OCI-LY1 (cell line): ENCODE measurements at regions not wholly inside any gene's neighbourhood (a gene's known extent, or its start where the extent isn't known, plus 50 kb on each side); places are given as distances from the start of the nearest gene placed in this dataset.

ENCODE experiments used
- H2AFZ ChIP-seq: fragments of 200-600 bp; sonication (generic), shearing (Covaris generic); 2 replicates; pipeline ENCODE4 v1.6.0; 2014; ENCODE audit warnings: antibody characterized with exemption, mild to moderate bottlenecking, low read length
- H3F3A ChIP-seq: fragments of 200-600 bp; sonication (generic), shearing (Covaris generic); 2 replicates; pipeline ENCODE4 v1.6.0; 2014; ENCODE audit warnings: mild to moderate bottlenecking, antibody characterized with exemption, low read length, moderate library complexity; ENCODE audit not compliant: insufficient read depth
- H3K27ac ChIP-seq: fragments of 200-600 bp; sonication (generic); 2 replicates; pipeline ENCODE4 v1.5.1; 2014; ENCODE audit warnings: low read length, mixed run types, mild to moderate bottlenecking, low read depth; ENCODE audit not compliant: poor library complexity, severe bottlenecking
- H3K27me3 ChIP-seq: fragments of 200-600 bp; sonication (generic); 2 replicates; pipeline ENCODE4 v1.6.0; 2014; ENCODE audit warnings: antibody characterized with exemption, mild to moderate bottlenecking, low read length, moderate library complexity; ENCODE audit not compliant: insufficient read depth
- H3K36me3 ChIP-seq: fragments of 200-600 bp; sonication (generic); 2 replicates; pipeline ENCODE4 v1.6.1; 2014; ENCODE audit warnings: mild to moderate bottlenecking, antibody characterized with exemption, low read length, moderate library complexity, mixed read lengths; ENCODE audit not compliant: insufficient read depth
- H3K4me1 ChIP-seq: fragments of 200-600 bp; sonication (generic); 2 replicates; pipeline ENCODE4 v1.5.1; 2014; ENCODE audit warnings: mild to moderate bottlenecking, low read length, moderate library complexity; ENCODE audit not compliant: insufficient read depth, severe bottlenecking
- H3K4me2 ChIP-seq: fragments of 200-600 bp; sonication (generic), shearing (Covaris generic); 2 replicates; pipeline ENCODE4 v1.6.1; 2014; ENCODE audit warnings: low read length
- H3K4me3 ChIP-seq: fragments of 200-600 bp; sonication (generic); 2 replicates; pipeline ENCODE4 v1.5.1; 2014; ENCODE audit warnings: low read length, low read depth, mild to moderate bottlenecking, mixed read lengths; ENCODE audit not compliant: poor library complexity, severe bottlenecking
- H3K79me2 ChIP-seq: fragments of 200-600 bp; shearing (Covaris generic); 2 replicates; pipeline ENCODE4 v1.6.1; 2016; ENCODE audit warnings: mixed run types, low read length, mixed read lengths; ENCODE audit not compliant: insufficient read depth
- H3K9ac ChIP-seq: fragments of 200-600 bp; sonication (generic), shearing (Covaris generic); 2 replicates; pipeline ENCODE4 v1.6.1; 2014; ENCODE audit warnings: mild to moderate bottlenecking, low read length, mixed read lengths
- H3K9me2 ChIP-seq: fragments of 200-600 bp; sonication (generic), shearing (Covaris generic); 2 replicates; pipeline ENCODE4 v1.6.1; 2014; ENCODE audit warnings: low read depth, mild to moderate bottlenecking, low read length, mixed read lengths
- H3K9me3 ChIP-seq: fragments of 200-600 bp; shearing (Covaris generic); 2 replicates; pipeline ENCODE4 v1.6.1; 2014; ENCODE audit warnings: low read length, mixed read lengths
- H4K20me1 ChIP-seq: fragments of 200-600 bp; sonication (generic), shearing (Covaris generic); 2 replicates; pipeline ENCODE4 v1.6.0; 2016; ENCODE audit warnings: mild to moderate bottlenecking, low read length; ENCODE audit not compliant: insufficient read depth
- CTCF ChIP-seq: fragments of 200-600 bp; sonication (generic), shearing (Covaris generic); IDR thresholded peaks from 2 replicates; pipeline ENCODE4 v1.5.1; 2017; ENCODE audit warnings: mild to moderate bottlenecking, antibody characterized with exemption, low read length, moderate library complexity, mixed read lengths
- EZH2 ChIP-seq: fragments of 200-600 bp; sonication (generic), shearing (Covaris generic); IDR thresholded peaks from 2 replicates; pipeline ENCODE4 v1.8.0; 2017; ENCODE audit warnings: borderline replicate concordance, mixed run types, mild to moderate bottlenecking, antibody characterized with exemption, low read length, moderate library complexity, mixed read lengths

- TF ChIP-seq EZH2 (no peak), CTCF (no peak)
- no peak overlapping the region for H3K27ac ChIP-seq
- no peaks in the 10 kb centered on the region for H4K20me1 ChIP-seq
- H3K4me1 ChIP-seq = no peaks in the 10 kb centered on the region
- H2AFZ ChIP-seq = no peak overlapping the region
- H3K9me3 ChIP-seq = no peaks in the 10 kb centered on the region
- no peak overlapping the region for H3K4me3 ChIP-seq
- no peaks in the 10 kb centered on the region for H3K27me3 ChIP-seq
- no peaks in the 10 kb centered on the region for H3K9me2 ChIP-seq
- H3K79me2 ChIP-seq = no peaks in the 10 kb centered on the region
- no peaks in the 10 kb centered on the region for H3K36me3 ChIP-seq
- no peak overlapping the region for H3K4me2 ChIP-seq
- H3K9ac ChIP-seq = no peak overlapping the region
- no peaks in the 10 kb centered on the region for H3F3A ChIP-seq
These were observed 621.7 kb downstream of the ZPLD1 start for GRCh38 chr3:103056542-103056941.

- H3K27me3 ChIP-seq = no peaks in the 10 kb centered on the region
- H3F3A ChIP-seq = no peaks in the 10 kb centered on the region
- TF ChIP-seq CTCF (no peak), EZH2 (no peak)
- no peaks in the 10 kb centered on the region for H3K9me2 ChIP-seq
- no peak overlapping the region for H3K27ac ChIP-seq
- H3K4me3 ChIP-seq = no peak overlapping the region
- no peaks in the 10 kb centered on the region for H3K36me3 ChIP-seq
- H3K4me2 ChIP-seq = no peak overlapping the region
- no peaks in the 10 kb centered on the region for H3K4me1 ChIP-seq
- no peak overlapping the region for H3K9ac ChIP-seq
- no peaks in the 10 kb centered on the region for H4K20me1 ChIP-seq
- no peak overlapping the region for H2AFZ ChIP-seq
- no peaks in the 10 kb centered on the region for H3K79me2 ChIP-seq
- no peaks in the 10 kb centered on the region for H3K9me3 ChIP-seq
These were observed 622.2 kb downstream of the ZPLD1 start for GRCh38 chr3:103057003-103057402.

GRCh38 chr3:103057487-103057886, 622.7 kb downstream of the ZPLD1 start:
- no peak overlapping the region for H3K4me2 ChIP-seq
- H3K79me2 ChIP-seq = no peaks in the 10 kb centered on the region
- no peak overlapping the region for H3K4me3 ChIP-seq
- H3K27me3 ChIP-seq = no peaks in the 10 kb centered on the region
- H3K27ac ChIP-seq = no peak overlapping the region
- no peak overlapping the region for H2AFZ ChIP-seq
- H3K9ac ChIP-seq = no peak overlapping the region
- TF ChIP-seq EZH2 = no peak
- no peak for TF ChIP-seq CTCF
- no peaks in the 10 kb centered on the region for H3F3A ChIP-seq
- H3K9me2 ChIP-seq = no peaks in the 10 kb centered on the region
- no peaks in the 10 kb centered on the region for H3K9me3 ChIP-seq
- no peaks in the 10 kb centered on the region for H3K36me3 ChIP-seq
- no peaks in the 10 kb centered on the region for H3K4me1 ChIP-seq
- no peaks in the 10 kb centered on the region for H4K20me1 ChIP-seq
